ENCODE measurements at regions not wholly inside any gene's neighbourhood (a gene's known extent, or its start where the extent isn't known, plus 50 kb on each side); places are given as distances from the start of the nearest gene placed in this dataset.

- TF ChIP-seq, protein P1, sequence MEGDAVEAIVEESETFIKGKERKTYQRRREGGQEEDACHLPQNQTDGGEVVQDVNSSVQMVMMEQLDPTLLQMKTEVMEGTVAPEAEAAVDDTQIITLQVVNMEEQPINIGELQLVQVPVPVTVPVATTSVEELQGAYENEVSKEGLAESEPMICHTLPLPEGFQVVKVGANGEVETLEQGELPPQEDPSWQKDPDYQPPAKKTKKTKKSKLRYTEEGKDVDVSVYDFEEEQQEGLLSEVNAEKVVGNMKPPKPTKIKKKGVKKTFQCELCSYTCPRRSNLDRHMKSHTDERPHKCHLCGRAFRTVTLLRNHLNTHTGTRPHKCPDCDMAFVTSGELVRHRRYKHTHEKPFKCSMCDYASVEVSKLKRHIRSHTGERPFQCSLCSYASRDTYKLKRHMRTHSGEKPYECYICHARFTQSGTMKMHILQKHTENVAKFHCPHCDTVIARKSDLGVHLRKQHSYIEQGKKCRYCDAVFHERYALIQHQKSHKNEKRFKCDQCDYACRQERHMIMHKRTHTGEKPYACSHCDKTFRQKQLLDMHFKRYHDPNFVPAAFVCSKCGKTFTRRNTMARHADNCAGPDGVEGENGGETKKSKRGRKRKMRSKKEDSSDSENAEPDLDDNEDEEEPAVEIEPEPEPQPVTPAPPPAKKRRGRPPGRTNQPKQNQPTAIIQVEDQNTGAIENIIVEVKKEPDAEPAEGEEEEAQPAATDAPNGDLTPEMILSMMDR (IDR thresholded peaks at IDR 0.05) = no peak
- TF ChIP-seq POLR2A (IDR thresholded peaks at IDR 0.05) = no peak
Observed at GRCh38 chr12:32010631-32011336, 51.6 kb downstream of the RESF1 start.

Measured in lower leg skin (tissue), 3 donors.